ENCODE measurements at regions not wholly inside any gene's neighbourhood (a gene's known extent, or its start where the extent isn't known, plus 50 kb on each side); places are given as distances from the start of the nearest gene placed in this dataset.

GRCh38 chr11:121872356-121872755, 243.7 kb downstream of the BLID start:
- no peak for TF ChIP-seq CTCF (IDR thresholded peaks at IDR 0.05)
- TF ChIP-seq EP300 (IDR thresholded peaks at IDR 0.05): no peak
- no peak for TF ChIP-seq POLR2A (IDR thresholded peaks at IDR 0.05)
- no peak for TF ChIP-seq POLR2AphosphoS5 (IDR thresholded peaks at IDR 0.05)
